ENCODE measurements at regions not wholly inside any gene's neighbourhood (a gene's known extent, or its start where the extent isn't known, plus 50 kb on each side); places are given as distances from the start of the nearest gene placed in this dataset.

- no peak for TF ChIP-seq POLR2A (IDR thresholded peaks at IDR 0.05; ENCODE audit: low read depth, low read length)
- TF ChIP-seq TAF1 (IDR thresholded peaks at IDR 0.05; ENCODE audit: low read depth, low read length), result no peak
- TF ChIP-seq POLR2AphosphoS5 (IDR thresholded peaks at IDR 0.05; ENCODE audit: low read depth, low read length), result no peak
Observed at GRCh38 chr20:22450537-22450936, 133.8 kb downstream of the FOXA2 start.
